ENCODE measurements at regions not wholly inside any gene's neighbourhood (a gene's known extent, or its start where the extent isn't known, plus 50 kb on each side); places are given as distances from the start of the nearest gene placed in this dataset.

DNA sequence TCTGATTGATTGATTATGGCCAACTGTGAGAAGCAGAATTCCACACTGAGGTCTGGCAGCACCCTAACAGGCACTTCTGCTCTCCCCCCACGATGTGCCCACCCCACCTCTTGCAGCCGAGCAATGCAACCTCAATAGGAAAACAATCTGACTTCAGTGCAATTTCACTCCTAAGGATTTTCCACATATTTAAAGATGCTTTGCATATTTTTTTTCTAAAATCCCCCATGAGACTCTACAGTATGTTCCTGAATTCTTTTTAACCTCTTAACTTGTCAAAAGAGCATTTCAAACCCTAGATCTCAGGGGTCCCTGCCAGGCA lies 243.1 kb downstream of the AUH start:
- TF ChIP-seq, protein P1, sequence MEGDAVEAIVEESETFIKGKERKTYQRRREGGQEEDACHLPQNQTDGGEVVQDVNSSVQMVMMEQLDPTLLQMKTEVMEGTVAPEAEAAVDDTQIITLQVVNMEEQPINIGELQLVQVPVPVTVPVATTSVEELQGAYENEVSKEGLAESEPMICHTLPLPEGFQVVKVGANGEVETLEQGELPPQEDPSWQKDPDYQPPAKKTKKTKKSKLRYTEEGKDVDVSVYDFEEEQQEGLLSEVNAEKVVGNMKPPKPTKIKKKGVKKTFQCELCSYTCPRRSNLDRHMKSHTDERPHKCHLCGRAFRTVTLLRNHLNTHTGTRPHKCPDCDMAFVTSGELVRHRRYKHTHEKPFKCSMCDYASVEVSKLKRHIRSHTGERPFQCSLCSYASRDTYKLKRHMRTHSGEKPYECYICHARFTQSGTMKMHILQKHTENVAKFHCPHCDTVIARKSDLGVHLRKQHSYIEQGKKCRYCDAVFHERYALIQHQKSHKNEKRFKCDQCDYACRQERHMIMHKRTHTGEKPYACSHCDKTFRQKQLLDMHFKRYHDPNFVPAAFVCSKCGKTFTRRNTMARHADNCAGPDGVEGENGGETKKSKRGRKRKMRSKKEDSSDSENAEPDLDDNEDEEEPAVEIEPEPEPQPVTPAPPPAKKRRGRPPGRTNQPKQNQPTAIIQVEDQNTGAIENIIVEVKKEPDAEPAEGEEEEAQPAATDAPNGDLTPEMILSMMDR (IDR thresholded peaks at IDR 0.05; ENCODE audit: borderline replicate concordance, control extremely low read depth, extremely low read depth, insufficient read depth, missing control alignments), result no peak
- no peak for DNase-seq (ENCODE audit: low spot score)
- in situ Hi-C loops (cut with MboI; ENCODE audit: low sequenced_read_pairs, unreplicated experiment), result no loop called here

GRCh38 chr9:91119142-91119541 lies 242.6 kb downstream of the AUH start:
- DNase-seq (ENCODE audit: low spot score), result no peak
- in situ Hi-C loops (cut with MboI; ENCODE audit: low sequenced_read_pairs, unreplicated experiment), result no loop called here
- TF ChIP-seq, protein P1 (IDR thresholded peaks at IDR 0.05; ENCODE audit: borderline replicate concordance, control extremely low read depth, extremely low read depth, insufficient read depth, missing control alignments), result no peak

- no peak for DNase-seq (ENCODE audit: low spot score)
- in situ Hi-C loops (cut with MboI; ENCODE audit: low sequenced_read_pairs, unreplicated experiment), result no loop called here
- TF ChIP-seq, protein P1 (IDR thresholded peaks at IDR 0.05; ENCODE audit: borderline replicate concordance, control extremely low read depth, extremely low read depth, insufficient read depth, missing control alignments), result no peak
Observed at GRCh38 chr9:91119679-91120078, 242.0 kb downstream of the AUH start.

DNA sequence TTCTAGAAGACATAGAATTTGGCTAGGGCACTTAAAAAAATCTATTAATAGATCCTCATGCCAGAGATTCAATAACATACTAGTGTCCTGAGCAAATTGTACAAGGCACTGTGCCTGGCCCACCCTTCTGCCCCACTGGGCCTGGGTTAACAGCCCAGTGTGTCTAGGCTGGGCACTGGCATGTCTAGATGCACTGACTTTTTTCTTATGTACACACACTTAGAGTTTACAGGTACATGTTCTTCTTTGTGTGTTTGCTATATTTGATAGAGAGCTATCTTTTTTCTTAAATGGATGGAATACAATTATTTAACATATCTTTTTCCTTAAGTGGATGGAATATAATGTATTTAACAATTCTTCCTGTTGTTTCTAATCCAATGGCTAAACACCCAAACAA lies 241.5 kb downstream of the AUH start:
- DNase-seq (ENCODE audit: low spot score), result no peak
- TF ChIP-seq, protein P1 (IDR thresholded peaks at IDR 0.05; ENCODE audit: borderline replicate concordance, control extremely low read depth, extremely low read depth, insufficient read depth, missing control alignments), result no peak
- in situ Hi-C loops (cut with MboI; ENCODE audit: low sequenced_read_pairs, unreplicated experiment), result no loop called here

- TF ChIP-seq, protein P1 (IDR thresholded peaks at IDR 0.05; ENCODE audit: borderline replicate concordance, control extremely low read depth, extremely low read depth, insufficient read depth, missing control alignments), result no peak
- in situ Hi-C loops (cut with MboI; ENCODE audit: low sequenced_read_pairs, unreplicated experiment), result no loop called here
Observed at GRCh38 chr9:91122755-91123154, 239.0 kb downstream of the AUH start.

DNA sequence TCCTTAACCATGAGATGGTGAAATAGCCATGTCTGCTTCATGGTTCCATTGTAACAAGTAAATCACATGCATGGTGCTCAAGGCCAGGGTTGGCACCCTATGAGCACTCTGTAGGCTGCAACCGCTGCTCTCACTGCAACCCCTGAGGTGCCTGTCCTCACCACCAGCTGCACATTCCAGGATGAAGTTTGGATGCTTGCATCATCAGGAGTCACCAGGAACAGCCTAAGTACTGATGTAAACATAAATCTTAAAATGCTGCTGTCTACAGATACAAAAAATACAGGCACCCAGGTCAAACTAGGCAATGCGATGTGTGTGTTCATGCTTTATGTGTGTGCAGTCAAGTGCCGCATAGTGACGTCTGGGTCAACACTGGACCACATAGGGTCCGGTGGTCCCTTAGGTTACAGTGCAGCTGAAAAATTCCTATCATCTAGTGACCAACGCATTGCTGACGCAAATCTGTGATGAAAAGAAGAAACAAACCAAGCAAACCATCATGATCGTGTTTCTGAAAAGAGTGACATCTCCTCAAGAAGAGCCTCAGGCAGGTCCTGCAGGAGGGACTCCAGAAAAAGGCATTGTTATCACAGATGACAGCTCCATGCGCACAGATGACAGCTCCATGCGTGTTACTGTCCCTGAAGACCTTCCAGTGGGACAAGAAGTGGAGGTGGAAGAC lies 234.8 kb downstream of the AUH start:
- DNase-seq (ENCODE audit: low spot score), result no peak
- in situ Hi-C loops (cut with MboI; ENCODE audit: low sequenced_read_pairs, unreplicated experiment), result no loop called here
- TF ChIP-seq, protein P1 (IDR thresholded peaks at IDR 0.05; ENCODE audit: borderline replicate concordance, control extremely low read depth, extremely low read depth, insufficient read depth, missing control alignments), result no peak

More at GRCh38 chr9:91122755-91123154, 239.0 kb downstream of the AUH start:
- DNase-seq (ENCODE audit: low spot score), result no peak
